GM12878 (cell line): ENCODE measurements at regions not wholly inside any gene's neighbourhood (a gene's known extent, or its start where the extent isn't known, plus 50 kb on each side); places are given as distances from the start of the nearest gene placed in this dataset.

Experiments used
- ATAC-seq: fragments of 200-7000 bp; cut with Tn5 transposase; 3 replicates; pipeline ENCODE4 v1.9.1; 2020; ENCODE audit warnings: mild to moderate bottlenecking, moderate library complexity
- BruUV-seq: library from RNA; stranded (reverse); fragments of 400-500 nt; replicated peaks from 2 replicates; lab custom pipeline; 2021; lab: Mats Ljungman, UMichigan
- CTCF ChIA-PET: fragments of 300-600 bp; sonication (Branson Sonifier 250); formaldehyde crosslinking; extraction: SDS; loops from one replicate; lab custom pipeline; 2021; ENCODE audit warnings: inconsistent platforms; lab: Yijun Ruan, JAX
- POLR2A ChIA-PET: fragments of 350-600 bp; formaldehyde crosslinking; extraction: SDS; loops from one replicate; lab custom pipeline; 2021; ENCODE audit warnings: inconsistent platforms; lab: Charles Lee
- RAD21 ChIA-PET: fragments of 300-600 bp; sonication (Branson Sonifier 250); formaldehyde crosslinking; loops from one replicate; lab custom pipeline; 2023; ENCODE audit warnings: antibody characterized with exemption; ENCODE audit not compliant: unreplicated experiment; lab: Charles Lee
- SMC1A ChIA-PET: fragments of 300-600 bp; sonication (Branson Sonifier 250); formaldehyde crosslinking; loops from one replicate; lab custom pipeline; 2023; ENCODE audit not compliant: unreplicated experiment, uncharacterized antibody; lab: Charles Lee
- DNase-seq: peaks from one replicate; pipeline ENCODE4 v3.0.0-alpha.2; 2011; ENCODE audit warnings: low read depth, low spot score
- FAIRE-seq: peaks from 3 replicates; lab custom pipeline; 2011; peaks lifted over from hg19 to GRCh38; lab: Jason Lieb, UNC
- H2AFZ ChIP-seq: 2 replicates; pipeline ENCODE4 v1.6.0; 2011; ENCODE audit warnings: low read depth, low read length, control low read depth; ENCODE audit not compliant: control insufficient read depth
- H3K27ac ChIP-seq: 2 replicates; pipeline ENCODE4 v1.5.1; 2011; ENCODE audit warnings: control low read depth; ENCODE audit not compliant: control insufficient read depth, insufficient read depth
- H3K27me3 ChIP-seq, 2 experiments: replicated peaks in 1 of 2; 2 replicates each; pipeline versions ENCODE4 v1.6.0 to v1.6.1; 2011; ENCODE audit warnings: low read length in 1 of 2; ENCODE audit not compliant: control insufficient read depth in 2 of 2, insufficient read depth in 2 of 2
- H3K36me3 ChIP-seq, 2 experiments: 2 replicates each; pipeline ENCODE4 v1.5.1; 2011; ENCODE audit warnings: low read length in 1 of 2; ENCODE audit not compliant: control insufficient read depth in 2 of 2, insufficient read depth in 2 of 2
- H3K4me1 ChIP-seq: 2 replicates; pipeline ENCODE4 v1.6.1; 2011; ENCODE audit warnings: mild to moderate bottlenecking, low read length, moderate library complexity, mixed read lengths; ENCODE audit not compliant: control insufficient read depth, insufficient read depth
- H3K4me2 ChIP-seq: 2 replicates; pipeline ENCODE4 v1.6.0; 2011; ENCODE audit warnings: control low read depth; ENCODE audit not compliant: control insufficient read depth, insufficient read depth
- H3K4me3 ChIP-seq: fragments of 200-600 bp; sonication (generic); 2 replicates; pipeline ENCODE4 v1.5.1; 2016
- H3K79me2 ChIP-seq: 2 replicates; pipeline ENCODE4 v1.6.0; 2011; ENCODE audit warnings: low read length; ENCODE audit not compliant: control insufficient read depth, insufficient read depth
- H3K9ac ChIP-seq: 2 replicates; pipeline ENCODE4 v1.8.0; 2011; ENCODE audit warnings: low read length, control low read depth, mixed read lengths; ENCODE audit not compliant: control insufficient read depth, insufficient read depth
- H3K9me3 ChIP-seq: replicated peaks from 3 replicates; pipeline ENCODE4 v1.5.1; 2011; ENCODE audit warnings: mild to moderate bottlenecking, low read length; ENCODE audit not compliant: control insufficient read depth, insufficient read depth
- H4K20me1 ChIP-seq: 2 replicates; pipeline ENCODE4 v1.6.0; 2011; ENCODE audit not compliant: control insufficient read depth, insufficient read depth
- ATF7 ChIP-seq: fragments of 450-650 bp; IDR thresholded peaks from 2 replicates; pipeline ENCODE4 v1.6.1; 2016; ENCODE audit warnings: low read depth, mild to moderate bottlenecking
- CREB1 ChIP-seq: IDR thresholded peaks from 2 replicates; pipeline ENCODE4 v1.6.1; 2012; ENCODE audit warnings: low read depth, mild to moderate bottlenecking, inconsistent platforms
- ESRRA ChIP-seq: IDR thresholded peaks from 2 replicates; pipeline ENCODE4 v1.6.1; 2012; ENCODE audit warnings: mild to moderate bottlenecking, low read length, improper control_type of control experiment
- HDAC2 ChIP-seq: fragments of 200-600 bp; sonication (generic); IDR thresholded peaks from 2 replicates; pipeline ENCODE4 v1.6.1; 2017
- KDM1A ChIP-seq: fragments of 200-600 bp; sonication (generic); IDR thresholded peaks from 2 replicates; pipeline ENCODE4 v1.6.1; 2016; ENCODE audit warnings: borderline replicate concordance
- MYB ChIP-seq: fragments of 150-350 bp; IDR thresholded peaks from 2 replicates; pipeline ENCODE4 v1.6.1; 2014; ENCODE audit warnings: mild to moderate bottlenecking, low read depth, low read length, borderline replicate concordance
- NBN ChIP-seq: fragments of 450-650 bp; IDR thresholded peaks from 2 replicates; pipeline ENCODE4 v1.6.1; 2016
- NFYA ChIP-seq: IDR thresholded peaks from 2 replicates; pipeline ENCODE4 v1.6.1; 2011; ENCODE audit warnings: low read depth, mild to moderate bottlenecking, low read length, improper control_type of control experiment, borderline replicate concordance
- PAX5 ChIP-seq: IDR thresholded peaks from 2 replicates; pipeline ENCODE4 v1.6.1; 2011; ENCODE audit warnings: low read depth, low read length, borderline replicate concordance
- POLR2AphosphoS2 ChIP-seq: IDR thresholded peaks from 2 replicates; pipeline ENCODE4 v1.6.1; 2011; ENCODE audit warnings: low read depth, mild to moderate bottlenecking, low read length, improper control_type of control experiment, moderate library complexity
- REST ChIP-seq: IDR thresholded peaks from 2 replicates; pipeline ENCODE4 v1.6.1; 2012; ENCODE audit warnings: mild to moderate bottlenecking, low read depth, low read length
- RFX5 ChIP-seq: IDR thresholded peaks from 2 replicates; pipeline ENCODE4 v1.6.1; 2011; ENCODE audit warnings: low read depth, low read length, improper control_type of control experiment
- SPI1 ChIP-seq: IDR thresholded peaks from 2 replicates; pipeline ENCODE4 v1.6.1; 2011; ENCODE audit warnings: low read depth, mild to moderate bottlenecking, low read length, moderate library complexity, borderline replicate concordance; ENCODE audit not compliant: insufficient read depth
- STAT3 ChIP-seq: IDR thresholded peaks from 2 replicates; pipeline ENCODE4 v1.6.1; 2011; ENCODE audit warnings: low read depth, low read length, improper control_type of control experiment
- SUZ12 ChIP-seq: fragments of 200-600 bp; sonication (generic); IDR thresholded peaks from one replicate; pipeline ENCODE4 v1.6.1; 2018; ENCODE audit warnings: antibody characterized with exemption, mild to moderate bottlenecking; ENCODE audit not compliant: unreplicated experiment
- USF1 ChIP-seq: IDR thresholded peaks from 2 replicates; pipeline ENCODE4 v1.6.1; 2011; ENCODE audit warnings: borderline replicate concordance, low read depth, mild to moderate bottlenecking, moderate library complexity, mixed read lengths, low read length; ENCODE audit not compliant: insufficient read depth; ENCODE audit errors: extremely low read length
- WGBS: methylation state at CpG from one replicate; pipeline ENCODE4 v1.1.6; 2016; ENCODE audit warnings: low lambda C conversion rate; ENCODE audit not compliant: insufficient replicate concordance, insufficient coverage; ENCODE audit errors: missing lambda C conversion rate; 5-methylcytosine and 5-hydroxymethylcytosine counted together
- in situ Hi-C: fragments of 300-500 bp; cut with MboI; formaldehyde crosslinking; loops from 9 replicates; pipeline ENCODE4 v1.14.3; 2018; ENCODE audit warnings: mixed read lengths
- intact Hi-C: fragments of 100-400 bp; cut with micrococcal nuclease; formaldehyde crosslinking; loops from one replicate; pipeline ENCODE4 v1.14.2; 2022; ENCODE audit not compliant: unreplicated experiment

GRCh38 chr6:9254251-9254650, 818.9 kb upstream of the SLC35B3 start:
- no peak overlapping the region for H2AFZ ChIP-seq
- BruUV-seq, result no TSS peak
- H4K20me1 ChIP-seq, result no peaks in the 10 kb centered on the region
- no peak for DNase-seq
- ChIA-PET POLR2A (no interaction called here), CTCF (no interaction called here), SMC1A (no interaction called here), RAD21 (no interaction called here)
- WGBS, result 52% methylated on average over 9 of the region's 9 CpGs
- H3K27ac ChIP-seq, result no peak overlapping the region
- TF ChIP-seq USF1 (no peak), ESRRA (no peak), KDM1A (no peak), NBN (no peak), RFX5 (no peak), PAX5 (no peak), SUZ12 (no peak)
- no peak for ATAC-seq
- no peaks in the 10 kb centered on the region for H3K4me1 ChIP-seq
- H3K4me3 ChIP-seq, result no peak overlapping the region
- H3K9me3 ChIP-seq, result no peaks in the 10 kb centered on the region
- H3K4me2 ChIP-seq, result no peak overlapping the region
- no peak for FAIRE-seq
- no peak overlapping the region for H3K9ac ChIP-seq
- in situ Hi-C loops (no loop called here), intact Hi-C loops (no loop called here)
- no peaks in the 10 kb centered on the region for H3K27me3 ChIP-seq
- no peaks in the 10 kb centered on the region for H3K79me2 ChIP-seq
- H3K36me3 ChIP-seq, result no peaks in the 10 kb centered on the region

- no peak overlapping the region for H3K9ac ChIP-seq
- no peak overlapping the region for H3K4me3 ChIP-seq
- FAIRE-seq (no peak), ATAC-seq (no peak), DNase-seq (no peak)
- no peaks in the 10 kb centered on the region for H3K4me1 ChIP-seq
- no peaks in the 10 kb centered on the region for H4K20me1 ChIP-seq
- no peaks in the 10 kb centered on the region for H3K9me3 ChIP-seq
- in situ Hi-C loops (no loop called here), intact Hi-C loops (no loop called here)
- WGBS, result 15% methylated on average over 4 of the region's 4 CpGs
- ChIA-PET SMC1A (interaction anchor here (0.6 to 1.6 kb wide), 6 partner anchors 13 to 1807 kb away, joined by 3 to 8 read pairs (median 3); no protein-coding TSS in a partner anchor), POLR2A (no interaction called here), RAD21 (interaction anchor here (0.6 to 1.1 kb wide), 4 partner anchors 17 to 1182 kb away, joined by 3 to 4 read pairs (median 4); no protein-coding TSS in a partner anchor), CTCF (interaction anchor here (0.6 to 3.7 kb wide), 5 partner anchors 22 to 1176 kb away, joined by 3 to 33 read pairs (median 4); no protein-coding TSS in a partner anchor)
- no peaks in the 10 kb centered on the region for H3K36me3 ChIP-seq
- H3K27me3 ChIP-seq, result no peaks in the 10 kb centered on the region
- no TSS peak for BruUV-seq
- no peak overlapping the region for H2AFZ ChIP-seq
- no peak overlapping the region for H3K27ac ChIP-seq
- H3K4me2 ChIP-seq, result no peak overlapping the region
- no peaks in the 10 kb centered on the region for H3K79me2 ChIP-seq
- TF ChIP-seq STAT3, result no peak
- TF ChIP-seq MYB, result no peak
- no peak for TF ChIP-seq POLR2AphosphoS2
- no peak for TF ChIP-seq ATF7
- TF ChIP-seq HDAC2, result no peak
- TF ChIP-seq NFYA, result no peak
- TF ChIP-seq REST, result no peak
- no peak for TF ChIP-seq CREB1
- TF ChIP-seq SPI1, result no peak
These were observed 817.5 kb upstream of the SLC35B3 start for GRCh38 chr6:9252799-9253198.
